ENCODE measurements at regions not wholly inside any gene's neighbourhood (a gene's known extent, or its start where the extent isn't known, plus 50 kb on each side); places are given as distances from the start of the nearest gene placed in this dataset.

DNA sequence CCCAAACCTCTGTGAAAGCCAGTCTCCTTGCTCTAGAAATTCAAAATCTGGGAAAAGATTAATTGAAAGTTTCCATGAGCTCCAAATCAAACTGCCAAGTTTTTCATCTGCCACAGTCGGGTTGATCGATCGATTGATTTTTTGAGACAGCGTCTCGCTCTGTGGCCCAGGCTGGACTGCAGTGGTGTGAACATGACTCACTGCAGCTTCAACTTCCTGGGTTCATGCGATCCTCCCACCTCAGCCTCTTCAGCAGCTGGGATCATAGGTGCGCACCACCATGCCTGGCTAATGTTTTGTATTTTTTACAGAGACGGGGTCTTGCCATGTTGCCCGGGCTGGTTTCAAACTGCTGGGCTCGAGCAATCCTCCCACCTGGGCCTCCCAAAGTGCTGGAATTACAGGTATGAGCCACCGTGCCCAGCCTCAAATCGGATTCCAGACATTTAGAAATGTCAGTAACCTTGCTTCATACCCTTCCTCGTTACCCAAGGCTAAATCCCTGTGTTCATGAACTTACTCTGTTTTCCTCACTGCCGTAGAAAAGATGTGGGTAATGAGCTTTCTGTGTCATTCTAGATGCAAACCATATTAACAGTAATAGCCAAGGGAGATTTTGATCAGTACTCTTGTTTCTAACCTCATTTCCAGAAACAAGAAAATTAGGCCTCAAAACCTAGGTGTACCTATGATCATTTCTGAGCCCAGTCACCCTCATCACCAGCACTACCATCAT is 105.9 kb upstream of the AKAP13 start:
- TF ChIP-seq, protein P1, sequence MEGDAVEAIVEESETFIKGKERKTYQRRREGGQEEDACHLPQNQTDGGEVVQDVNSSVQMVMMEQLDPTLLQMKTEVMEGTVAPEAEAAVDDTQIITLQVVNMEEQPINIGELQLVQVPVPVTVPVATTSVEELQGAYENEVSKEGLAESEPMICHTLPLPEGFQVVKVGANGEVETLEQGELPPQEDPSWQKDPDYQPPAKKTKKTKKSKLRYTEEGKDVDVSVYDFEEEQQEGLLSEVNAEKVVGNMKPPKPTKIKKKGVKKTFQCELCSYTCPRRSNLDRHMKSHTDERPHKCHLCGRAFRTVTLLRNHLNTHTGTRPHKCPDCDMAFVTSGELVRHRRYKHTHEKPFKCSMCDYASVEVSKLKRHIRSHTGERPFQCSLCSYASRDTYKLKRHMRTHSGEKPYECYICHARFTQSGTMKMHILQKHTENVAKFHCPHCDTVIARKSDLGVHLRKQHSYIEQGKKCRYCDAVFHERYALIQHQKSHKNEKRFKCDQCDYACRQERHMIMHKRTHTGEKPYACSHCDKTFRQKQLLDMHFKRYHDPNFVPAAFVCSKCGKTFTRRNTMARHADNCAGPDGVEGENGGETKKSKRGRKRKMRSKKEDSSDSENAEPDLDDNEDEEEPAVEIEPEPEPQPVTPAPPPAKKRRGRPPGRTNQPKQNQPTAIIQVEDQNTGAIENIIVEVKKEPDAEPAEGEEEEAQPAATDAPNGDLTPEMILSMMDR (IDR thresholded peaks at IDR 0.05), result no peak
- intact Hi-C loops (cut with micrococcal nuclease), result no loop called here
- no peaks in the 10 kb centered on the region for H3K4me1 Mint-ChIP-seq
- no peak for DNase-seq
- H3K4me1 ChIP-seq (ENCODE audit: control insufficient read depth, insufficient read depth, low read length), result no peaks in the 10 kb centered on the region
- H3K36me3 Mint-ChIP-seq, result no peaks in the 10 kb centered on the region
- no peaks in the 10 kb centered on the region for H3K27me3 Mint-ChIP-seq (ENCODE audit: low read depth in 2 of 2)
- H3K27ac Mint-ChIP-seq, result no peak overlapping the region
- H3K9me3 ChIP-seq (ENCODE audit: control insufficient read depth, insufficient read depth, low read length), result no peaks in the 10 kb centered on the region
- H3K27ac ChIP-seq (ENCODE audit: low read length), result no peak overlapping the region
- no peak for ATAC-seq
- no peak overlapping the region for H3K4me3 Mint-ChIP-seq
- WGBS (ENCODE audit: insufficient coverage), result 87% methylated on average over 14 of the region's 14 CpGs
- no peaks in the 10 kb centered on the region for H3K27me3 ChIP-seq (ENCODE audit: control insufficient read depth, insufficient read depth, low read length)
- H3K9me3 Mint-ChIP-seq, result no peaks in the 10 kb centered on the region
- H3K4me3 ChIP-seq (ENCODE audit: low read length), result no peak overlapping the region
- no peaks in the 10 kb centered on the region for H3K36me3 ChIP-seq (ENCODE audit: control insufficient read depth, insufficient read depth, low read length)

DNA sequence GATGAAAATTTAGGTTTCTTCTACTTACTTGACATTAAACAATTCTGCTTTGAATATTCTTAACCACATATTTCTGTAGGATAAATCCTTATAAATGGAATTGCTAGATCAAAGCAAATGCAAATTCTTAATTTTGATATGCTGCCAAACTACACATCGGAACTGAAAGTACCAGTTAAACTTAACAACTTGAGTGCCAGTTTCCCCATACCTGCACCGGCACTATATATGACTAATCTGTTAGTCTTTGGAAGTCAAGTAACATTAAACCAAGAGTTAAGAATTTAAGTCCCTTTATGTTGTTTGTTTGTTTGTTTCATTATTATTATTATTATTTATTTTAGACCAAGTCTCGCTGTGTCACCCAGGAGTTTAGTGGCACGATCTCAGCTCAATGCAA is 103.9 kb upstream of the AKAP13 start:
- WGBS (ENCODE audit: insufficient coverage), result 100% methylated on average over 2 of the region's 4 CpGs
- H3K36me3 ChIP-seq (ENCODE audit: control insufficient read depth, insufficient read depth, low read length), result no peaks in the 10 kb centered on the region
- DNase-seq, result no peak
- no peak overlapping the region for H3K27ac ChIP-seq (ENCODE audit: low read length)
- intact Hi-C loops (cut with micrococcal nuclease), result no loop called here
- Mint-ChIP-seq H3K4me1 (no peaks in the 10 kb centered on the region), H3K27me3 (ENCODE audit: low read depth in 2 of 2) (peaks cover 0 to 4% of the 10 kb centered on the region in 2 donors), H3K27ac (no peak overlapping the region), H3K36me3 (no peaks in the 10 kb centered on the region), H3K9me3 (no peaks in the 10 kb centered on the region), H3K4me3 (no peak overlapping the region)
- H3K4me1 ChIP-seq (ENCODE audit: control insufficient read depth, insufficient read depth, low read length), result no peaks in the 10 kb centered on the region
- H3K9me3 ChIP-seq (ENCODE audit: control insufficient read depth, insufficient read depth, low read length), result no peaks in the 10 kb centered on the region
- TF ChIP-seq, protein P1 (IDR thresholded peaks at IDR 0.05), result no peak
- H3K27me3 ChIP-seq (ENCODE audit: control insufficient read depth, insufficient read depth, low read length), result no peaks in the 10 kb centered on the region
- no peak overlapping the region for H3K4me3 ChIP-seq (ENCODE audit: low read length)
- ATAC-seq, result no peak

DNA sequence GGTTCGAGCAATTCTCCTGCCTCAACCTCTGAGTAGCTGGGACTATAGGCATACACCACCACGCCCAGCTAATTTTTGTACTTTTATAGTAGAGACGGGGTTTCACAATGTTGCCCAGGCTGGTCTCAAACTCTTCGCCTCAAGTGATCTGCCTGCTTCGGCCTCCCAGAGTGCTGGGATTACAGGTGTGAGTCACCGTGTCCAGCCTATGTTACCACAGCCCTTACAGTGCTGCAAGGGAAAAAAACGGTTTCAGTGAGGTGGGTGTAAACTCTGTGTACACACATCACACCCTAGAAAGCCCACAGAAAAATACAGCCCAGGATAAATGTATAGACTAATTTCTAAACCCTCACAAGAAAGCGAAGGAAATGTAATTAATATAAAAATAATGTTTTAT is 103.5 kb upstream of the AKAP13 start:
- Mint-ChIP-seq H3K27me3 (ENCODE audit: low read depth in 2 of 2) (peaks cover 0 to 4% of the 10 kb centered on the region in 2 donors), H3K4me1 (no peaks in the 10 kb centered on the region), H3K4me3 (no peak overlapping the region), H3K36me3 (no peaks in the 10 kb centered on the region), H3K27ac (no peak overlapping the region), H3K9me3 (no peaks in the 10 kb centered on the region)
- WGBS (ENCODE audit: insufficient coverage), result 88% methylated on average over 7 of the region's 8 CpGs
- H3K4me3 ChIP-seq (ENCODE audit: low read length), result no peak overlapping the region
- no peak overlapping the region for H3K27ac ChIP-seq (ENCODE audit: low read length)
- H3K27me3 ChIP-seq (ENCODE audit: control insufficient read depth, insufficient read depth, low read length), result no peaks in the 10 kb centered on the region
- TF ChIP-seq, protein P1 (IDR thresholded peaks at IDR 0.05), result no peak
- H3K4me1 ChIP-seq (ENCODE audit: control insufficient read depth, insufficient read depth, low read length), result no peaks in the 10 kb centered on the region
- H3K36me3 ChIP-seq (ENCODE audit: control insufficient read depth, insufficient read depth, low read length), result no peaks in the 10 kb centered on the region
- intact Hi-C loops (cut with micrococcal nuclease), result no loop called here
- no peaks in the 10 kb centered on the region for H3K9me3 ChIP-seq (ENCODE audit: control insufficient read depth, insufficient read depth, low read length)
- DNase-seq (no peak), ATAC-seq (no peak)

DNA sequence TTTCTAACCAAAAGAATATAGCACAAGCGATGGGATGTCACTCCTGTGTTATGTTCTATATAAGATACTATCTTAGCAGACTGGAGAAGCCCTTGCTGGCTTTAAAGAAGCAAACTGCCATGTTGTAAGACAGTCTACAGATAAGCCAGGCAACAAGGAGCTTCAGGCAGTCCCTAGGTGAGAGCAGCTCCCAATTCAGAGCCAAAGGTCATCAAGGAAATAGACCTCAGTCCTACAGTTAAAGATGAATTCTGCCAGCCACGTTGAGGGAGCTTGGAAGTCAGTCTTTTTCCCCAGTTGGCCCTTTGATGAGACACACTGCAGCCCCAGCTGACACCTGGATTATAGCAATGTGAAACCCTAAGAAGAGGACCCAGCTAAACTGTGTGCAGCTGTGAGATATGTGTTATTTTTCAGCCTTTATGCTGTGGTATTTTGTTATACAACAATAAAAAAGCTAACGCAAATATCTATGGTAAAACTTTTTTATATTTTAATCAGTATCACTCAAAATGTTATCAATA is 102.5 kb upstream of the AKAP13 start:
- no peak for ATAC-seq
- Mint-ChIP-seq H3K36me3 (no peaks in the 10 kb centered on the region), H3K27me3 (ENCODE audit: low read depth in 2 of 2) (peaks cover 0 to 4% of the 10 kb centered on the region in 2 donors), H3K27ac (no peak overlapping the region), H3K4me3 (no peak overlapping the region), H3K9me3 (no peaks in the 10 kb centered on the region), H3K4me1 (no peaks in the 10 kb centered on the region)
- no peak overlapping the region for H3K4me3 ChIP-seq (ENCODE audit: low read length)
- DNase-seq, result no peak
- no peaks in the 10 kb centered on the region for H3K9me3 ChIP-seq (ENCODE audit: control insufficient read depth, insufficient read depth, low read length)
- no peak overlapping the region for H3K27ac ChIP-seq (ENCODE audit: low read length)
- H3K4me1 ChIP-seq (ENCODE audit: control insufficient read depth, insufficient read depth, low read length), result no peaks in the 10 kb centered on the region
- TF ChIP-seq, protein P1 (IDR thresholded peaks at IDR 0.05), result no peak
- WGBS (ENCODE audit: insufficient coverage), result 81% methylated on average over 2 of the region's 3 CpGs
- H3K27me3 ChIP-seq (ENCODE audit: control insufficient read depth, insufficient read depth, low read length), result no peaks in the 10 kb centered on the region
- H3K36me3 ChIP-seq (ENCODE audit: control insufficient read depth, insufficient read depth, low read length), result no peaks in the 10 kb centered on the region
- intact Hi-C loops (cut with micrococcal nuclease), result no loop called here
